ENCODE measurements at regions not wholly inside any gene's neighbourhood (a gene's known extent, or its start where the extent isn't known, plus 50 kb on each side); places are given as distances from the start of the nearest gene placed in this dataset.
"Not testable (repeated sequence)": the region's sequence is repeated elsewhere in the genome, so short reads cannot be mapped to it uniquely, and the experiment has no call there.

- not testable (repeated sequence) for TF ChIP-seq POLR2A, CTCF (IDR thresholded peaks at IDR 0.05)
Measured at GRCh38 chr7:73203312-73203711, 105.3 kb downstream of the NSUN5 start.
